Mesenchymal stem cell (in vitro differentiated cells and primary cell): ENCODE measurements at regions not wholly inside any gene's neighbourhood (a gene's known extent, or its start where the extent isn't known, plus 50 kb on each side); places are given as distances from the start of the nearest gene placed in this dataset.

Experiments used
- DNase-seq: peaks from one replicate; pipeline ENCODE4 v3.0.0-alpha.2; 2013
- H2AFZ ChIP-seq: one replicate; pipeline ENCODE4 v1.6.1; 2013; ENCODE audit warnings: low read depth, mild to moderate bottlenecking, control low read depth, inconsistent platforms, low read length, moderate library complexity
- H2AK5ac ChIP-seq: 2 replicates; pipeline ENCODE4 v1.6.1; 2013; ENCODE audit warnings: low read length, moderate library complexity, mild to moderate bottlenecking, inconsistent platforms; ENCODE audit not compliant: severe bottlenecking
- H2BK120ac ChIP-seq: one replicate; pipeline ENCODE4 v1.6.1; 2013; ENCODE audit warnings: low read depth, mild to moderate bottlenecking, inconsistent platforms, low read length, moderate library complexity
- H2BK12ac ChIP-seq, 2 experiments: one replicate each; pipeline ENCODE4 v1.6.1; 2013; ENCODE audit warnings: inconsistent platforms in 2 of 2, low read length in 2 of 2, mild to moderate bottlenecking in 2 of 2, moderate library complexity in 2 of 2, control low read depth in 1 of 2
- H2BK15ac ChIP-seq: one replicate; pipeline ENCODE4 v1.6.1; 2013; ENCODE audit warnings: mild to moderate bottlenecking, low read depth, inconsistent platforms; ENCODE audit not compliant: poor library complexity, severe bottlenecking
- H2BK5ac ChIP-seq: 2 replicates; pipeline ENCODE4 v1.6.1; 2013; ENCODE audit warnings: low read depth, mild to moderate bottlenecking, low read length, control low read depth, inconsistent platforms; ENCODE audit not compliant: poor library complexity, severe bottlenecking
- H3K14ac ChIP-seq, 2 experiments: one replicate each; pipeline ENCODE4 v1.6.1; 2013; ENCODE audit warnings: inconsistent platforms in 2 of 2, low read length in 2 of 2, control low read depth in 1 of 2, mild to moderate bottlenecking in 1 of 2, moderate library complexity in 1 of 2
- H3K18ac ChIP-seq, 2 experiments: one replicate each; pipeline ENCODE4 v1.6.1; 2013; ENCODE audit warnings: inconsistent platforms in 2 of 2, low read length in 2 of 2, control low read depth in 1 of 2, low read depth in 1 of 2, mild to moderate bottlenecking in 1 of 2
- H3K23ac ChIP-seq, 2 experiments: one replicate each; pipeline ENCODE4 v1.6.1; 2013; ENCODE audit warnings: inconsistent platforms in 2 of 2, low read length in 2 of 2, mild to moderate bottlenecking in 2 of 2, moderate library complexity in 2 of 2, control low read depth in 1 of 2
- H3K27ac ChIP-seq: 2 replicates; pipeline ENCODE4 v1.5.1; 2013; ENCODE audit warnings: mild to moderate bottlenecking, moderate library complexity, low read length, control low read depth, inconsistent platforms; ENCODE audit not compliant: poor library complexity, severe bottlenecking
- H3K27me3 ChIP-seq, 2 experiments: 2 replicates each; pipeline versions ENCODE4 v1.6.1 to v1.7.0; 2013; ENCODE audit warnings: low read length in 2 of 2, mild to moderate bottlenecking in 2 of 2, moderate library complexity in 2 of 2, control low read depth in 1 of 2, inconsistent platforms in 1 of 2; ENCODE audit not compliant: control insufficient read depth in 1 of 2, insufficient read depth in 1 of 2
- H3K36me3 ChIP-seq, 2 experiments: 2 replicates each; pipeline versions ENCODE4 v1.6.1 to v1.7.0; 2013; ENCODE audit warnings: low read length in 2 of 2, control low read depth in 1 of 2, inconsistent platforms in 1 of 2, low read depth in 1 of 2, mild to moderate bottlenecking in 1 of 2; ENCODE audit not compliant: insufficient read depth in 2 of 2, control insufficient read depth in 1 of 2
- H3K4ac ChIP-seq, 2 experiments: one replicate each; pipeline ENCODE4 v1.6.1; 2013; ENCODE audit warnings: inconsistent platforms in 2 of 2, low read length in 2 of 2, mild to moderate bottlenecking in 2 of 2, moderate library complexity in 2 of 2, control low read depth in 1 of 2, low read depth in 1 of 2
- H3K4me1 ChIP-seq: 2 replicates; pipeline ENCODE4 v1.6.1; 2013; ENCODE audit warnings: low read depth, low read length, control low read depth; ENCODE audit not compliant: control insufficient read depth, insufficient read depth
- H3K4me2 ChIP-seq: 2 replicates; pipeline ENCODE4 v1.6.1; 2013; ENCODE audit warnings: low read length, mild to moderate bottlenecking, inconsistent platforms; ENCODE audit not compliant: poor library complexity, severe bottlenecking
- H3K4me3 ChIP-seq, 2 experiments: 2 replicates each; pipeline versions ENCODE4 v1.5.1 to v1.7.0; 2013; ENCODE audit warnings: low read length in 2 of 2, mild to moderate bottlenecking in 2 of 2, control low read depth in 1 of 2, low read depth in 1 of 2; ENCODE audit not compliant: insufficient read depth in 1 of 2
- H3K79me1 ChIP-seq: replicated peaks from 2 replicates; pipeline ENCODE4 v1.6.1; 2013; ENCODE audit warnings: mild to moderate bottlenecking, control low read depth, low read length, inconsistent platforms; ENCODE audit not compliant: poor library complexity, severe bottlenecking
- H3K9ac ChIP-seq: 2 replicates; pipeline ENCODE4 v1.7.0; 2013; ENCODE audit warnings: mild to moderate bottlenecking, low read length, moderate library complexity
- H3K9me3 ChIP-seq: 2 replicates; pipeline ENCODE4 v1.7.0; 2013; ENCODE audit warnings: mild to moderate bottlenecking, low read length; ENCODE audit not compliant: control insufficient read depth
- H4K8ac ChIP-seq: one replicate; pipeline ENCODE4 v1.6.1; 2013; ENCODE audit warnings: inconsistent platforms, mild to moderate bottlenecking, low read length, moderate library complexity
- H4K91ac ChIP-seq: one replicate; pipeline ENCODE4 v1.6.1; 2013; ENCODE audit warnings: mild to moderate bottlenecking, low read length, inconsistent platforms
- WGBS: methylation state at CpG from one replicate; pipeline ENCODE4 v1.1.7; 2013; ENCODE audit warnings: mixed read lengths; 5-methylcytosine and 5-hydroxymethylcytosine counted together

- H3K14ac ChIP-seq, result no peak overlapping the region
- no peak for DNase-seq
- H2BK12ac ChIP-seq, result no peak overlapping the region
These were observed 499.4 kb downstream of the NPHP4 start for GRCh38 chr1:5492846-5493245.

DNA sequence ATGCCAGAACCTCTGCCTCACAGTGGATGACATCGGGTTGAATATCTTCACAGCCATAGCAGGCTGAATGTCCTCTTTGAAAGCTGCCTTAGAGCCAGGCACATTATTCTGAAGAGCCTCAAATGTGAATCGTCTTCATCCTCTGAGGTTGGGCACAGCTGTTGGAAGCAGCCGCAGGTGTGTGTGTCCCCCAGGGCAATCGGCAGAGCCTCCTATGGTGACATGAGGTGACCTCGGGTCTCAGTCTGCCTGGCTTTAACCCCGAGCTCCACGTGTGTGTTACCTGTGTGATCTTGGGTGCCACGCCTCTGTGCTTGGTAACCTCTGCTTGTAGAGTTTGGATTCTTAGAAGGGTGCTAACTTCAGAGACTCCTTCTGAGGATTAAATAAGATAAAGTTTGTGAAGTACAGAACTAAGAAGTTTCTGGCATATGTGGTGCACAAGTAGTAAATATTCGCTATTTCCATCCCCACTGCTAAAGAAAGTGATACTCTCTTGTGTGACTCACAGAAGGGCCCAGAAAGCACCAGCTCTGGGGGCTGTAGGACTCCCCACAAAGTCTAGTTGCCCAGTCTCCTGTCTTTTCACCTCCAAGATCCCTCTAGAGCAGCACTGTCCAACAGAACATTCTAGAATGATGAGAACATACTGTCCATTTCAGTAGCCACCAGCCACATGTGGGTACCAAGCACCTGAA lies 500.9 kb downstream of the NPHP4 start:
- no peak overlapping the region for H2BK15ac ChIP-seq
- H2BK5ac ChIP-seq, result no peak overlapping the region
- no peak overlapping the region for H3K27ac ChIP-seq
- DNase-seq, result no peak
- no peaks in the 10 kb centered on the region for H3K36me3 ChIP-seq
- H2BK120ac ChIP-seq, result no peak overlapping the region
- no peak overlapping the region for H3K4me2 ChIP-seq
- H2BK12ac ChIP-seq, result no peak overlapping the region
- H3K4me1 ChIP-seq, result no peaks in the 10 kb centered on the region
- H3K9me3 ChIP-seq, result no peaks in the 10 kb centered on the region
- H3K4me3 ChIP-seq, result no peak overlapping the region
- WGBS, result 76% methylated on average over 9 of the region's 9 CpGs
- H4K8ac ChIP-seq, result no peak overlapping the region
- no peak overlapping the region for H3K9ac ChIP-seq
- no peak overlapping the region for H2AK5ac ChIP-seq
- no peak overlapping the region for H4K91ac ChIP-seq
- no peak overlapping the region for H3K18ac ChIP-seq
- H3K4ac ChIP-seq, result no peak overlapping the region
- no peaks in the 10 kb centered on the region for H3K79me1 ChIP-seq
- peaks cover 0 to 18% of the 10 kb centered on the region in 2 experiments for H3K27me3 ChIP-seq
- H3K23ac ChIP-seq, result no peak overlapping the region
- no peak overlapping the region for H3K14ac ChIP-seq
- no peak overlapping the region for H2AFZ ChIP-seq

More at GRCh38 chr1:5492846-5493245, 499.4 kb downstream of the NPHP4 start:
- Histone ChIP-seq H3K18ac (no peak overlapping the region), H2AK5ac (no peak overlapping the region), H3K27me3 (peaks cover 0 to 18% of the 10 kb centered on the region in 2 experiments), H3K4me3 (no peak overlapping the region), H3K79me1 (no peaks in the 10 kb centered on the region), H2BK15ac (no peak overlapping the region), H2AFZ (no peak overlapping the region), H2BK120ac (no peak overlapping the region), H4K8ac (no peak overlapping the region), H3K4ac (no peak overlapping the region), H2BK5ac (no peak overlapping the region), H3K23ac (no peak overlapping the region), H3K4me1 (no peaks in the 10 kb centered on the region), H3K36me3 (no peaks in the 10 kb centered on the region), H3K9me3 (no peaks in the 10 kb centered on the region), H3K9ac (no peak overlapping the region), H4K91ac (no peak overlapping the region), H3K27ac (no peak overlapping the region), H3K4me2 (no peak overlapping the region)
- whole genome bisulfite sequencing, result 64% methylated on average over 4 of the region's 4 CpGs

GRCh38 chr1:5490635-5491034 lies 501.6 kb downstream of the NPHP4 start:
- Histone ChIP-seq H3K18ac (no peak overlapping the region), H2BK5ac (no peak overlapping the region), H4K91ac (no peak overlapping the region), H3K79me1 (no peaks in the 10 kb centered on the region), H3K23ac (no peak overlapping the region), H3K36me3 (no peaks in the 10 kb centered on the region), H3K4me3 (no peak overlapping the region), H3K9ac (no peak overlapping the region), H4K8ac (no peak overlapping the region), H2BK15ac (no peak overlapping the region), H3K4me2 (no peak overlapping the region), H3K14ac (no peak overlapping the region), H3K4me1 (no peaks in the 10 kb centered on the region), H3K4ac (no peak overlapping the region), H3K9me3 (no peaks in the 10 kb centered on the region), H3K27me3 (peaks cover 0 to 18% of the 10 kb centered on the region in 2 experiments), H2AK5ac (no peak overlapping the region), H2AFZ (no peak overlapping the region), H2BK12ac (no peak overlapping the region), H2BK120ac (no peak overlapping the region), H3K27ac (no peak overlapping the region)
- no peak for DNase-seq
- 77% methylated on average over 12 of the region's 12 CpGs for WGBS

GRCh38 chr1:5488448-5488847 lies 503.8 kb downstream of the NPHP4 start:
- Histone ChIP-seq H2BK15ac (no peak overlapping the region), H3K23ac (no peak overlapping the region), H4K8ac (no peak overlapping the region), H2AK5ac (no peak overlapping the region), H3K4me2 (no peak overlapping the region), H3K27ac (no peak overlapping the region), H3K4ac (no peak overlapping the region), H3K9me3 (no peaks in the 10 kb centered on the region), H3K18ac (no peak overlapping the region), H2AFZ (no peak overlapping the region), H3K4me1 (no peaks in the 10 kb centered on the region), H2BK12ac (no peak overlapping the region), H3K79me1 (no peaks in the 10 kb centered on the region), H4K91ac (no peak overlapping the region), H3K4me3 (no peak overlapping the region), H3K9ac (no peak overlapping the region), H3K14ac (no peak overlapping the region), H3K27me3 (peaks cover 0 to 16% of the 10 kb centered on the region in 2 experiments), H3K36me3 (no peaks in the 10 kb centered on the region), H2BK5ac (no peak overlapping the region), H2BK120ac (no peak overlapping the region)
- WGBS, result 0% methylated on average over 1 of the region's 1 CpG
- DNase-seq, result no peak
